CD4-positive, CD25-positive, alpha-beta regulatory T cell (primary cell): ENCODE measurements at regions not wholly inside any gene's neighbourhood (a gene's known extent, or its start where the extent isn't known, plus 50 kb on each side); places are given as distances from the start of the nearest gene placed in this dataset.
"Not testable (repeated sequence)": the region's sequence is repeated elsewhere in the genome, so short reads cannot be mapped to it uniquely, and the experiment has no call there.

Source experiments
- ATAC-seq, 2 donors: fragments of 150-1000 bp; cut with Tn5 transposase; one replicate each; pipeline ENCODE4 v1.10.0; 2021; ENCODE audit warnings: low read depth in 2 of 2, moderate number of reproducible peaks in 2 of 2, moderate library complexity in 1 of 2
- DNase-seq, 3 donors: peaks; one replicate each; pipeline versions ENCODE4 v3.0.0 to v3.0.0-alpha.2; 2012 to 2022; ENCODE audit warnings: mixed read lengths in 1 of 3
- H3K27ac ChIP-seq: one replicate; pipeline ENCODE4 v1.7.0; 2013; ENCODE audit warnings: mild to moderate bottlenecking, low read length; ENCODE audit not compliant: insufficient read depth, poor library complexity, severe bottlenecking
- H3K27me3 ChIP-seq: one replicate; pipeline ENCODE4 v1.7.0; 2013; ENCODE audit warnings: low read length; ENCODE audit not compliant: control insufficient read depth, insufficient read depth
- H3K36me3 ChIP-seq: one replicate; pipeline ENCODE4 v1.7.0; 2013; ENCODE audit warnings: mild to moderate bottlenecking, low read length, moderate library complexity; ENCODE audit not compliant: control insufficient read depth, insufficient read depth
- H3K4me1 ChIP-seq: 2 replicates; pipeline ENCODE4 v1.7.0; 2013; ENCODE audit warnings: mild to moderate bottlenecking, low read length; ENCODE audit not compliant: insufficient read depth, control insufficient read depth, poor library complexity, severe bottlenecking
- H3K4me3 ChIP-seq: one replicate; pipeline ENCODE4 v1.7.0; 2013; ENCODE audit warnings: low read depth, mild to moderate bottlenecking, low read length, moderate library complexity
- H3K9me3 ChIP-seq, 2 experiments: 1 replicate in 1 of 2; 2 replicates in 1 of 2; pipeline ENCODE4 v1.7.0; 2013; ENCODE audit warnings: low read length in 2 of 2, mild to moderate bottlenecking in 1 of 2, moderate library complexity in 1 of 2; ENCODE audit not compliant: control insufficient read depth in 2 of 2
- H3K27ac Mint-ChIP-seq, 3 donors: one replicate each; pipeline ENCODE4 v1.8.0; 2020 to 2022; ENCODE audit warnings: mild to moderate bottlenecking in 3 of 3, mixed read lengths in 3 of 3, moderate library complexity in 2 of 3
- H3K27me3 Mint-ChIP-seq: one replicate; pipeline ENCODE4 v1.8.0; 2022; ENCODE audit warnings: mild to moderate bottlenecking, mixed read lengths
- H3K36me3 Mint-ChIP-seq: one replicate; pipeline ENCODE4 v1.8.0; 2020; ENCODE audit warnings: mixed read lengths
- H3K4me1 Mint-ChIP-seq, 4 donors: one replicate each; pipeline ENCODE4 v1.8.0; 2020 to 2022; ENCODE audit warnings: mixed read lengths in 4 of 4, mild to moderate bottlenecking in 1 of 4
- H3K4me3 Mint-ChIP-seq, 4 donors: one replicate each; pipeline ENCODE4 v1.8.0; 2020 to 2022; ENCODE audit warnings: mild to moderate bottlenecking in 4 of 4, mixed read lengths in 4 of 4, moderate library complexity in 3 of 4
- H3K9me3 Mint-ChIP-seq, 7 donors: one replicate each; pipeline ENCODE4 v1.8.0; 2020 to 2022; ENCODE audit warnings: mixed read lengths in 7 of 7, mild to moderate bottlenecking in 3 of 7, moderate library complexity in 2 of 7

- H3K36me3 ChIP-seq = no peaks in the 10 kb centered on the region
- H3K36me3 Mint-ChIP-seq = no peaks in the 10 kb centered on the region
- H3K9me3 Mint-ChIP-seq = peaks cover 0 to 3% (median 0%) of the 10 kb centered on the region in 7 donors
- H3K27me3 Mint-ChIP-seq = no peaks in the 10 kb centered on the region
- H3K4me3 ChIP-seq = no peak overlapping the region
- H3K9me3 ChIP-seq = no peaks in the 10 kb centered on the region
- no peak overlapping the region for H3K27ac Mint-ChIP-seq
- DNase-seq (no peak), ATAC-seq (no peak)
- H3K4me1 ChIP-seq = no peaks in the 10 kb centered on the region
- H3K27ac ChIP-seq = no peak overlapping the region
- H3K27me3 ChIP-seq = no peaks in the 10 kb centered on the region
- no peaks in the 10 kb centered on the region for H3K4me1 Mint-ChIP-seq
- H3K4me3 Mint-ChIP-seq = no peak overlapping the region
Observed at GRCh38 chr13:111629457-111629856, 309.0 kb downstream of the TEX29 start.

- Histone ChIP-seq H3K27me3 (no peaks in the 10 kb centered on the region), H3K9me3 (no peaks in the 10 kb centered on the region), H3K4me1 (no peaks in the 10 kb centered on the region), H3K27ac (no peak overlapping the region), H3K36me3 (no peaks in the 10 kb centered on the region), H3K4me3 (no peak overlapping the region)
- Mint-ChIP-seq H3K4me1 (no peaks in the 10 kb centered on the region), H3K4me3 (no peak overlapping the region), H3K36me3 (no peaks in the 10 kb centered on the region), H3K9me3 (peaks cover 0 to 3% (median 0%) of the 10 kb centered on the region in 7 donors), H3K27me3 (no peaks in the 10 kb centered on the region), H3K27ac (no peak overlapping the region)
- ATAC-seq = no peak
- no peak for DNase-seq
Observed at GRCh38 chr13:111629926-111630325, 309.5 kb downstream of the TEX29 start.

GRCh38 chr13:111630406-111630805 is 310.0 kb downstream of the TEX29 start:
- H3K4me1 ChIP-seq = no peaks in the 10 kb centered on the region
- DNase-seq (no peak), ATAC-seq (no peak)
- no peaks in the 10 kb centered on the region for H3K36me3 ChIP-seq
- H3K4me3 ChIP-seq = no peak overlapping the region
- Mint-ChIP-seq H3K4me3 (no peak overlapping the region), H3K27me3 (no peaks in the 10 kb centered on the region), H3K27ac (no peak overlapping the region), H3K36me3 (no peaks in the 10 kb centered on the region), H3K9me3 (peaks cover 0 to 3% (median 0%) of the 10 kb centered on the region in 7 donors), H3K4me1 (no peaks in the 10 kb centered on the region)
- no peaks in the 10 kb centered on the region for H3K27me3 ChIP-seq
- H3K27ac ChIP-seq = no peak overlapping the region
- no peaks in the 10 kb centered on the region for H3K9me3 ChIP-seq

- not testable (repeated sequence) for H3K4me1 Mint-ChIP-seq, H3K9me3 Mint-ChIP-seq, H3K27me3 ChIP-seq, H3K36me3 ChIP-seq, H3K27ac ChIP-seq, H3K4me3 Mint-ChIP-seq, H3K4me1 ChIP-seq, H3K27ac Mint-ChIP-seq, H3K36me3 Mint-ChIP-seq, DNase-seq, H3K27me3 Mint-ChIP-seq, H3K4me3 ChIP-seq, ATAC-seq, H3K9me3 ChIP-seq
Observed at GRCh38 chr13:111631271-111631670, 310.8 kb downstream of the TEX29 start.

GRCh38 chr13:111632906-111633305 is 312.5 kb downstream of the TEX29 start:
- Histone ChIP-seq H3K4me1 (no peaks in the 10 kb centered on the region), H3K4me3 (no peak overlapping the region), H3K27me3 (no peaks in the 10 kb centered on the region), H3K36me3 (no peaks in the 10 kb centered on the region), H3K9me3 (no peaks in the 10 kb centered on the region), H3K27ac (no peak overlapping the region)
- DNase-seq = no peak
- no peak for ATAC-seq
- Mint-ChIP-seq H3K4me3 (no peak overlapping the region), H3K36me3 (no peaks in the 10 kb centered on the region), H3K27ac (no peak overlapping the region), H3K27me3 (no peaks in the 10 kb centered on the region), H3K9me3 (peaks cover 0 to 3% (median 0%) of the 10 kb centered on the region in 7 donors), H3K4me1 (no peaks in the 10 kb centered on the region)

- Mint-ChIP-seq H3K4me3 (no peak overlapping the region), H3K27me3 (no peaks in the 10 kb centered on the region), H3K27ac (no peak overlapping the region), H3K36me3 (no peaks in the 10 kb centered on the region), H3K9me3 (peaks cover 0 to 3% (median 0%) of the 10 kb centered on the region in 7 donors), H3K4me1 (no peaks in the 10 kb centered on the region)
- Histone ChIP-seq H3K4me1 (no peaks in the 10 kb centered on the region), H3K9me3 (no peaks in the 10 kb centered on the region), H3K27me3 (no peaks in the 10 kb centered on the region), H3K4me3 (no peak overlapping the region), H3K27ac (no peak overlapping the region), H3K36me3 (no peaks in the 10 kb centered on the region)
- ATAC-seq (no peak), DNase-seq (no peak)
Observed at GRCh38 chr13:111633401-111633800, 313.0 kb downstream of the TEX29 start.

GRCh38 chr13:111634410-111634809 is 314.0 kb downstream of the TEX29 start:
- no peak for DNase-seq
- H3K4me1 ChIP-seq = no peaks in the 10 kb centered on the region
- Mint-ChIP-seq H3K27ac (no peak overlapping the region), H3K4me3 (no peak overlapping the region), H3K9me3 (peaks cover 0 to 3% (median 0%) of the 10 kb centered on the region in 7 donors), H3K36me3 (no peaks in the 10 kb centered on the region), H3K27me3 (no peaks in the 10 kb centered on the region), H3K4me1 (no peaks in the 10 kb centered on the region)
- H3K9me3 ChIP-seq = no peaks in the 10 kb centered on the region
- ATAC-seq = no peak
- H3K36me3 ChIP-seq = no peaks in the 10 kb centered on the region
- H3K4me3 ChIP-seq = no peak overlapping the region
- H3K27ac ChIP-seq = no peak overlapping the region
- H3K27me3 ChIP-seq = no peaks in the 10 kb centered on the region

GRCh38 chr13:111636271-111636670 is 315.8 kb downstream of the TEX29 start:
- H3K27ac Mint-ChIP-seq = no peak overlapping the region
- Histone ChIP-seq H3K36me3 (no peaks in the 10 kb centered on the region), H3K9me3 (no peaks in the 10 kb centered on the region), H3K4me3 (no peak overlapping the region), H3K27me3 (no peaks in the 10 kb centered on the region), H3K27ac (no peak overlapping the region), H3K4me1 (no peaks in the 10 kb centered on the region)
- no peak overlapping the region for H3K4me3 Mint-ChIP-seq
- H3K4me1 Mint-ChIP-seq = no peaks in the 10 kb centered on the region
- H3K36me3 Mint-ChIP-seq = no peaks in the 10 kb centered on the region
- DNase-seq = no peak
- H3K9me3 Mint-ChIP-seq = peaks cover 0 to 3% (median 0%) of the 10 kb centered on the region in 7 donors
- H3K27me3 Mint-ChIP-seq = no peaks in the 10 kb centered on the region
- no peak for ATAC-seq
